HK-2 (cell line): ENCODE measurements at regions not wholly inside any gene's neighbourhood (a gene's known extent, or its start where the extent isn't known, plus 50 kb on each side); places are given as distances from the start of the nearest gene placed in this dataset.

Experiments used
- DNase-seq: peaks from one replicate; pipeline ENCODE4 v3.0.0-alpha.2; 2018; ENCODE audit not compliant: unreplicated experiment

- no peak for DNase-seq
Measured at GRCh38 chr6:81818901-81819361, 66.5 kb upstream of the TENT5A start.

- no peak for DNase-seq
Measured at GRCh38 chr6:81816380-81816779, 63.9 kb upstream of the TENT5A start.

DNA sequence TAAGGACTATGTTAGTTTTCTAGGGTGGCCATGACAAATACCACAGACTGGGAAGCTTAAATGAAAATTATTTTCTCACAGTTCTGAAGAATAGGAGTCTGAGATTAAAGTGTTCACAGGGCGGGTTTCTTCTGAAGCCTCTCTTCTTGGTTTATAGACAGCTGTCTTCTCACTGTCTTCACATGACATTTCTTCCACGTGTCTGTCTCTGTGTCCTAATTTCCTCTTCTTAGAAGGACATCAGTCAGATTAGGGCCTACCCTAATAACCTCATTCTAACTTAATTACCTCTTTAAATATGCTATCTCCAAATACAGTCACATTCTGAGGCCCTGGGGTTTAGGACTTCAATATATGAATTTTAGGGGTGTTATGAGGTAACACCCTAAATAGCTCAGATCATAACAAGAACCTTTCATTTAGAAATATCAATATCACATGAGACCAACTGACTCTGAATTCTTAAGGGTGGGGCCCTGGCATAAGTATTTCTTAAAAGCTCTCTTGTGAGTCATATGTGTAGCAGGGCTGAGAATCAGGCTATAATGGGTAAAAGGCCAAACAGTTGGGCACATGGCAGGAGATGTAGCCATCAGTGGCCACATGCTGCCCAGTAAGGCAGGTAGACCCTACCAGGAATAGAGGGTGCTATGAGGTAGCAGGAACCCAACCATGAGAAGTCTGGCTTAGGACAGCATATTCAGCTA lies 62.0 kb upstream of the TENT5A start:
- DNase-seq: no peak

DNA sequence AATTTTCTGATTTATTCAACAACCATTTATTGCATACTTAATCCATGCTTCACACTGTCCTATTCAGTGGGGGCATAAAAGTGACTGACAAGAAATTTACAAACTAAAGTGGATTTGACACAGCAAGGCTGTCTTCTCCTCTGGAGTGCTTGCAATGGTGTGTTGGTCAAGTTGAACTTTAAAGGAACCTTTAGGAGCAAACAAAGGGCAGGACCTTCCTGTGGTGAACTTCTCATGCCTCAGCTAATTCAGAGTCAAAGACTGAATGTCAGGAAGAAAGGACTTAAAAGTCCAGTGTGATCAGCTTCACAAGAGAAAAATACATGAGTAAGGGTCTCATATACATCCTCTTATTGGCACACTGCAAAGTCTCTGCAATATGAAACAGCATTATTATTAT lies 60.8 kb upstream of the TENT5A start:
- no peak for DNase-seq

DNA sequence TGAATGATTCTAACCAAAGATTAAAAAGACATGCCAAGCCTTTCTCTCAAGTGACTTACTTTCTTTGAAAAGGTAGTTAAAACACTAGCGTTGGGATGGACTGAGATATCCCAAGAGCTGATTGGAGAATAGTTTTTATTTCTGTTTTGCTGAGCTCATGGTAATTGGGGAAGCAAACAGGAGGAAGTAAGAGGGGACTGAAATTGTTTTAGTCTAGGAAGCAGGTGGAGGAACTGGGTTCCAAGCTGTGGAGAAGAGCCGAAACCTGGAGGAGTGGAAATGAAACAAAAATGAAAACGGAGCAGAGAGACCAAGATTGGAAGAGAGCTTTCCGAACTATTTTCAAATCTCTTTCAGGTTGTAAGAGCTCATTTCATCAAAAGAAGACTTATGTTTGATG lies 59.9 kb upstream of the TENT5A start:
- no peak for DNase-seq

DNA sequence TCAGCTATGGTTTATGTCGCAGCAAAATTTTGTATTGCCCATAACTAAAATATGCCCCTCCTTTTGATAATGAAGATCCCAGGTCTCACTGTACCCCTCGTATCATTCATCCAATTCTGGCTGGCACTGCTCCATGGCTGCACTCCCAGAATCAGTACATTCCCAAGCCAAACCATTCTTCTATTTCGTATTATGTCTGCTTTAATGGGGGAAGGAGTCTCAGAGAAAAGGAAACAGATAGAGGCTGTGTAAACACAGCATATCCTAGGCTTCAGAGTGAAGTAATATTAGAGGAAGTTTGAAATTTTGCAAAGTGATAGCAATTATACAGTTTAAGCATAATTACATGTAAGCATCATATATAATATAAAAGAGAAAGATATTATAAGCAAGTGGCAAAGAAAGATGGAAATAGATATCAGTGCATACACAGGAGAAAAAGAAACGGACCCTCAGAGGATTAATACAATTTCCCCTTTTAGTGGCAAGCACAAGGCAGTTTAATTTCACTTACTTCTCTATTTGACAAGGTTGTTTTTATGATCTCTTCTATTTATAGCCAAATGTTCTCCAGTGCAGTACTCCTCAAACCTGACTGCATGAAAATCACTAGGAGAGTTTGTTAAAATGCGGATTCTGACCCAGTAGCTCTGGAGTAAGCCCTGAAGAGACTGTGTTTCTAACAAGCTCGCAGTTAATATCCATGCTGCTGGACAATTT lies 56.5 kb upstream of the TENT5A start:
- DNase-seq: no peak

DNA sequence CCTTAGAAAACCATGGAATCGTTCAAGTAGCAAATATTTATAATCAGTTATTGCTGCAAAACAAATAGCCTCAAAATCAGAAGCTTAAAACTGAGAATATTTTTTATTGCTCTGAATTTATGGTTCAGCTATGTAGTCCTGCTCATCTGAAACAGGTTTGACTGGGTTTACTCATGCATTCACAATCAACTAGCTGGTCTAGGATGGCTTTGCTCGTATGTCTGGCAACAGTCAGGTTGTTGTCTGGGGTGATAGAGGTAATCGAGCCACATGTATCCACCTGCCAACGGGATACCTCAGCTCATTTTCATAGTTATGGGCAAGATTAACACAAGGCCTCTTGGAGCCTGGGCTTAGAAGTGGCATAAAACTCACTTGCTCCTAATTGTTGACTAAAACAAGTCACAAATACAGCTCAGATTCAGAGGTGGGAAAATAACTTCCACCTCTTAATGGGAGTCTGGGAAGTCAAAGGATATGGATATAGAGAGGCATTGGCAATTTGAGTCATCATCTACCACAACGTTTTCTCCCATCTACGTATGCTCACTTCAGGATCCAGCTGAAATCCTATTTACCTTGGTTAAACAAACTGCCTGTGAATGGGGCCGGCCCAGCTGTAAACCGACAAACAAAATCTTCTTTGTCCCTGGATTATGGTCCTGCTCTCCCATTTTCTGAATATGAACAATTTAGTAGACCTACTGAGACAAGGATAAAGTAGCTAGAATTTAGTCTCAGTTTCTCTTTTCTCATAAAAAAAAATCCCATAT lies 54.5 kb upstream of the TENT5A start:
- no peak for DNase-seq

- DNase-seq: no peak
Measured at GRCh38 chr6:81802356-81802755, 49.9 kb upstream of the TENT5A start.
